Tongue (tissue), 1 donor: ENCODE measurements at regions not wholly inside any gene's neighbourhood (a gene's known extent, or its start where the extent isn't known, plus 50 kb on each side); places are given as distances from the start of the nearest gene placed in this dataset.

ENCODE experiments used
- DNase-seq: peaks from one replicate; pipeline ENCODE4 v3.0.0-alpha.2; 2015

- peak; percentile 1 for DNase-seq
Observed at GRCh38 chr9:106277966-106278365, 583.6 kb downstream of the TMEM38B start.

DNA sequence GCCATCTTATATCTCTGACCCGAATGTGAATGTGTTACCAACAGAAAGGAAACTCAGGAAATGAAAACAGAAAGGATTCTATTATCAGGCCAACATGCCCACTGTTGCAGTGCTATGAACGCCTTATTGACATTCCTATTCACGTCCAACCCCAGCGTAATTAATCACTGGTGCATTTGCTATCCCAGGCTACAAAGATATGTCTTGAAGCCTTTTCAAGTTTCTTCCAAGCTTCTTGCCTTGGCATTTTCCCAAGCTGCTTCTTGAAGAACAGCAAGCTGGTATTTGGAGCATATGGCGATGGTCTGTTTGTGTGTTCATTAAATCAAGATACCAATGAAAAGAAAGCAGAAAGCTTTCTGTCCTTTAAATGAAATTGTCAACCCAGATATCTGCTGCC is 579.2 kb upstream of the ZNF462 start:
- DNase-seq: peak; percentile 10

DNA sequence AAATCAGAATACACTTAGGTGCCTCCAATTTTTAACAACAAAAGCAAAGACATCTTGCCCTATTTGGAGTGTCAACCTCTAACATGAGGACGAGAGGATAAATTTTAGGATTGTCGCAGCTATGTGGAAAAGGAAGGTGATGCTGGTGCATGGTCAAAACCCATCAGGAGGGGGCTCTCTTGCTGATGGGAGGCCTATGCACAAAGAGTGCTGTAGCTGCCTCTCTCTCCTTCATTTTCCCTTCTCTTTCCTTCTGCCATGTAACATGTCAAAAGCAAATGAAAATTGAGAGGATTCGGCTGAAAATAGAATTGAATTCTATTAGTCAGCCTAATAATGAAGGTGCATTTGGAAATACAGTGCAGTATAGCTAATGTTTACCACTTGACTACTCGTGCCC is 578.7 kb upstream of the ZNF462 start:
- DNase-seq: peak; percentile 3

DNA sequence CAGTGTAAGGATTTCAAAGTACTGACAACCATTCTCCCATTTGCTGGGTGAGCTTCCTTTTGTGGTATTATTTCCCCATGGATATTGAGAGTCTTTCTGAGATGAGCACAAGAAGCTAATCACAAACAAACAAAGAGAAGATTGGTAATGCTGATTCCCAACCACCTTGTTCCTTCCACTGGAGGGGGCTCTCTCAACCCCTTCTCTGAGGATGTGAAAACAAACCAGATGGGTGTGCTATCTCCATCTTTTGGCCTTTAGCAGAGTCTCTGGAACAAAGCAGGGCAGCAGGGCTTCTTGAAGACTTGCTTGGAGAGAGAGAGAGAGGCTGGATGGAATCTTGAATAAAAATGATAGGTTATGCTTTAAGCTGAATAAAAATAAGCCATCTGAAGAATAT is 576.7 kb upstream of the ZNF462 start:
- peak; percentile 46 for DNase-seq

- peak; percentile 55 for DNase-seq
Observed at GRCh38 chr9:106287091-106287631, 575.8 kb upstream of the ZNF462 start.

DNA sequence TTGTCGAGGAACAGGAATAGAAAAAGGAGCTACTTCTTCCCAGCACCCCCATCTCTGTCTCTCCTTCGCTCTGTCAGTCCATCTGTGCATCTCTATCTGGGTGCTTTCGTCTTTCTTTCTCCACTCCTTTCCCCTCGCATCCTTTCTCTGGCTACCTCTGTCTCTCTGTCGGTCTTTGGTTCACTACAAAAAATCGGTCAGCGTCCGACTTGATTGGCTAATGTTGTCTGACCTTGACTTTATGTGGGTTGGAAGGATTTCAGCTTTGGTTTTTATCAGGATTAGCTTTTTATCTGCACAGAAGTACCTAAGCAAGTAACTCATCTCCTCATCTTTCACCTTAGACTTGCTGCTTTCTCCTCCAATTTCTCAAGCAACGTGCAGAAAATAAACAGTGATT is 575.2 kb upstream of the ZNF462 start:
- no peak for DNase-seq

DNA sequence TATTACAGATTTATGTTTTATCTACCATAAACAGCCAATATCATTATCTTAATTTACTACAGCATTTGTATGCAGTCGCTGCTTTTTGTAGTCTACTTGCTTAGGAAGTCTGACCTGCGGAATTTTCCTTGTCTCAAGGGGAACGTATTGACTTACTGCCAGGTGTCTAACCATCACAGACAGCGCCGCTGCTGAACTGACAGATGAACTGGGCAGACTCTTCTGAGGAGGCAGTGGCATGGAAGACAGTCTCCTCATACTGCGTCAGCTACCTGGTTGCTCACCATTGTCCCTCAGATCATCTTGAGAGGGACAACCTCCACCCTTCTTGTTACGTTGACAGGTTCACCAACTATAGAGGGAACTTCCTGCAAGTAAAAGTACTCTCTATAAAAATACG is 574.3 kb upstream of the ZNF462 start:
- no peak for DNase-seq

GRCh38 chr9:106291786-106292185 is 571.2 kb upstream of the ZNF462 start:
- no peak for DNase-seq

GRCh38 chr9:106296426-106296825 is 566.5 kb upstream of the ZNF462 start:
- DNase-seq: no peak

DNA sequence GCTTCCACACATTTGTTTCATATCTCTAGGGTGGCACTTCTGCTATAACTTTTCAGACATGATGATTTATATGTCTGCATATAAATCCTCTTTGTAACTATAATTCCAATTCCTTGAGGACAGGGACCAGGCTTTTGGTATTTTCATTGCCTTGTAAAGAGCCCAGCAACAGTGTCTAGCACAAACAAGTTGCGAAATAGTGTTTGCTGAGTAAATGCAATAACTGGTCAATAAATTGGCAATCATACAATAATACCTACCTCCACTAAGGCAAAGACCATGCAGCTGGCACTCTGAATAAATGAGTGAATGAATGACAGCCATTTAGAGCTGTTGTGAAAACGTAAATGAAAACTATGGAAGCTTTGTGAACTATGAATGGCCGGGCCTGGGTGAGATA is 564.0 kb upstream of the ZNF462 start:
- DNase-seq: no peak

GRCh38 chr9:106304401-106304920 is 558.5 kb upstream of the ZNF462 start:
- no peak for DNase-seq

GRCh38 chr9:106305428-106306133 is 557.4 kb upstream of the ZNF462 start:
- DNase-seq: peak; percentile 41

GRCh38 chr9:106307670-106308069 is 555.3 kb upstream of the ZNF462 start:
- DNase-seq: no peak

- no peak for DNase-seq
Observed at GRCh38 chr9:106309925-106310324, 553.0 kb upstream of the ZNF462 start.

DNA sequence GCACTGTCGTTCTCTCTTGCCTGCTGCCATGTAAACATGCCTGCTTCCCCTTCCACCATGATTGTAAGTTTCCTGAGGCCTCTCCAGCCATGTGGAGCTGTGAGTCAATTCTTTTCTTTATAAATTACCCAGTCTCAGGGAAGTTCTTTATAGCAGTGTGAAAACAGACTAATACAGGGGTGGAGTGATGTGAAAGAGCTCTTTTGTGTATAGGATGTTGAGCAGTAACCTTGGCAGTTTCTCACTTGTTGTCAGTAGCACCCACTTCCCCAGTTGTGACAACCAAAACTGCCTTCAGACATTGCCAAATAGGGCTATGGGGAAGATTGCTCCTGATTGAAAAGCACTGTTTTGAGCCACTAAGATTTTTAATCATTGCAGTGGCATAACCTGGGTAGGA is 552.2 kb upstream of the ZNF462 start:
- DNase-seq: no peak

GRCh38 chr9:106312906-106313305 is 550.1 kb upstream of the ZNF462 start:
- DNase-seq: no peak

- DNase-seq: no peak
Observed at GRCh38 chr9:106314476-106314875, 548.5 kb upstream of the ZNF462 start.

DNA sequence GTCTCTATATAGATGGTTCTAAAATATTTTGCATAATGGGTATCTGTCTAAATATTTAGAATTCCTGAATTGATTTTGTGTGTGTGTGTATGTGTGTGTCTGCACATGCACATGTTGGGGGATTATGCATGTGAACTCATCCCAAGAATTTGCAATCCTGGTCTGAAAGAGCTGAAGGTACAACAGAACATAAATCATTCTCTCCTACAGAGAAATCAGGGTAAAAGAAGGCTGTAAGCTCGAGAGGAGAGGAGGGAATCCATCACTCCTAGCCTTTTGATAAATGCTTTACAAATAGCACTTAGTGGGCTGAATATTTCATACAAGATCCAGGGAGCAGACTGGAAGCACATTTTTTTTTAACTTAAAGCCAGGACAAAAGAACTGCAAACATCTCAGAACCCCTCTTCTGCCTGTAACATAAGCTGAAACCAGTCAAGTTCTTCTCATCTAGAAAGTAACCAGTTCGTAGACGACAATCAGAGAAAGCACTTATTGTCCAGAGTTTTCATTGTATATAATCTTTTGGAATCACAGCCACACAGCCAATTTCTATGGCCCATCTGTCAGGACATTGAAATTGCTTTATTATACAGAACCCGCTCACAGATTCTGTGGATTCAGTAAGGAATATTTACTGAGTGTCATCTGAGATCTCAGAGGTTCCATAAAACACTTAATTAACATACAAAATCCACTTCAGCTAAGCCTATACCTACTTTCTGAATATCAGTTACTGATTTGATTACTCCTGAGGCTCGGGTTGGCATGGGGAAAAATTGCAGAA is 541.4 kb upstream of the ZNF462 start:
- DNase-seq: no peak

DNA sequence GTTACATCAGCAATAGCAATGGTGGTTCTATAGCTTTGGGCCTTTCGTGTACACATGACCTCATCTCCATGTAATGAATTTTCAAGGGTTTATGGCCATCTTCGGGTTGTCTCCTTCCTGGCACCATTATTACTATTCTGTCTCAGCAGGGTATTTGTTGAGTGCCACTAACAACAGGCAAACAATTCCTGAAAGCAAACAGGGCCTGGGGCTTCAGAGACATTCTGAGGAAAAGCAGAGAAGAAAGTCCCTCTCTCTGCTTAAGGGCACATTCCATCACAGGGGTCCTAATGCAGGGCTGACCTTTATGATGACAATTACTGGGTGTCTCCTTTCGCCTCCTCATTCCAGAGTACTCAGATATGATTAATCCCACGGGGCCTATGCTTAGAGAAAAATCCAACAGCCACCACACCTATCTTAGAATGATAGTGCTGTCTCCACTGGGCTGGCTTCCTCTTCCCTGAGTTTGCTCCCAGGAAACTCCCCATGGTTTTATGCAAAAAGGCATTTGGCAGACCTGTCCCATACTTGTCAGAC is 540.2 kb upstream of the ZNF462 start:
- no peak for DNase-seq

DNA sequence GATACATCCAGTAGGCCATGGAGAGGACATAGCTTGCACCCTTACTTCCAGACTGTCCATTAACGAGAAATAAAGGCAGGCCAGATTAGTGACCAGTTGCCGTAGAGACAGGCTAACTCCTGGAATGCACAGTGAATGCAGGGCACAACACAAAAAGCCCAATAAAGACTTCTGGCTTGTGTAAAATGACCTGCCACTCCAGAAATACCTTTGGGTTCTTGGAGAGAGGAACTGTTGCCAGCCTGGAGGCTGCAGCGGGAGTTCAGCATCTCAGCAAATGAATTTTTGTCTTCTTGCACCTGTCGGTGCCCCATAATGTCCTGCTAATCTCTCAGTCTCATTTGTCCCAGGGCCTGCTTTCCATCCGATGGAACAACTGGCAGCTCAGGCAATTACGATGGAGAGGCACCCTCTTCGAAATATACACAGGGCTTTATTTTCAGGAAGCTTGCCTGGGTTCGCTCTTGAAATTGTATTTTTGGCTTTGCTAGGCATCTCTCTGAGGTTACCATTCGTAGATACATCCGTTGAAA is 538.8 kb upstream of the ZNF462 start:
- peak; percentile 67 for DNase-seq

GRCh38 chr9:106324591-106325280 is 538.2 kb upstream of the ZNF462 start:
- peak; percentile 17 for DNase-seq

- no peak for DNase-seq
Observed at GRCh38 chr9:106326493-106326892, 536.5 kb upstream of the ZNF462 start.
